ENCODE measurements at regions not wholly inside any gene's neighbourhood (a gene's known extent, or its start where the extent isn't known, plus 50 kb on each side); places are given as distances from the start of the nearest gene placed in this dataset.

- TF ChIP-seq ZNF274 (IDR thresholded peaks at IDR 0.05; ENCODE audit: low read depth, low read length) (no peak), YY1 (IDR thresholded peaks at IDR 0.05; ENCODE audit: insufficient read depth, insufficient read length) (no peak), SUZ12 (IDR thresholded peaks at IDR 0.05; ENCODE audit: extremely low read depth, insufficient read depth, insufficient read length) (no peak)
Observed at GRCh38 chr4:110953898-110954297, 331.0 kb upstream of the PITX2 start.

Measured in NT2/D1 (cell line).